ENCODE measurements at regions not wholly inside any gene's neighbourhood (a gene's known extent, or its start where the extent isn't known, plus 50 kb on each side); places are given as distances from the start of the nearest gene placed in this dataset.

DNA sequence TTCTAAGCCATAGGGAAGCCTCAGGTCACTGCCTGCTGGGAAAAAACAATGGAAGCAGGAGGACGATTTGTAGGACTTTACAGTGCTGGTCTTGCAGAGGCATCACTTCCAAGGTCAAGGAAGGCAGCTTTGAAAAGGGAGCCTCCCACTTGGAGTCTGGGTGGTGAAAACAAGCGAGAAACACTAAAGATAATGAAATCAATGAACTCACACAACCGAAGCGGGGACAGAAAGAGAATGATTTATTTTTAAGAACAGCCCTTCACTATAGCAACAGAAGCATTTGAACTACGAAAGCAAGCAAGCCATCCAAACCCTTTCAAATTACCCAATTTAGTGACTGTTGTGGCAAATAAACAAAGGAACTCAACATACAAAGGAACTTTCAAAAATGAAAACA lies 227.5 kb downstream of the THBS2 start:
- TF ChIP-seq, protein P1, sequence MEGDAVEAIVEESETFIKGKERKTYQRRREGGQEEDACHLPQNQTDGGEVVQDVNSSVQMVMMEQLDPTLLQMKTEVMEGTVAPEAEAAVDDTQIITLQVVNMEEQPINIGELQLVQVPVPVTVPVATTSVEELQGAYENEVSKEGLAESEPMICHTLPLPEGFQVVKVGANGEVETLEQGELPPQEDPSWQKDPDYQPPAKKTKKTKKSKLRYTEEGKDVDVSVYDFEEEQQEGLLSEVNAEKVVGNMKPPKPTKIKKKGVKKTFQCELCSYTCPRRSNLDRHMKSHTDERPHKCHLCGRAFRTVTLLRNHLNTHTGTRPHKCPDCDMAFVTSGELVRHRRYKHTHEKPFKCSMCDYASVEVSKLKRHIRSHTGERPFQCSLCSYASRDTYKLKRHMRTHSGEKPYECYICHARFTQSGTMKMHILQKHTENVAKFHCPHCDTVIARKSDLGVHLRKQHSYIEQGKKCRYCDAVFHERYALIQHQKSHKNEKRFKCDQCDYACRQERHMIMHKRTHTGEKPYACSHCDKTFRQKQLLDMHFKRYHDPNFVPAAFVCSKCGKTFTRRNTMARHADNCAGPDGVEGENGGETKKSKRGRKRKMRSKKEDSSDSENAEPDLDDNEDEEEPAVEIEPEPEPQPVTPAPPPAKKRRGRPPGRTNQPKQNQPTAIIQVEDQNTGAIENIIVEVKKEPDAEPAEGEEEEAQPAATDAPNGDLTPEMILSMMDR (IDR thresholded peaks at IDR 0.05) = no peak
- TF ChIP-seq POLR2A (IDR thresholded peaks at IDR 0.05) = no peak

Measured in body of pancreas (tissue), 4 donors.